GM12875 (cell line): ENCODE measurements at regions not wholly inside any gene's neighbourhood (a gene's known extent, or its start where the extent isn't known, plus 50 kb on each side); places are given as distances from the start of the nearest gene placed in this dataset.

ENCODE experiments used
- H3K4me3 ChIP-seq: one replicate; pipeline ENCODE4 v1.5.1; 2011; ENCODE audit warnings: low read depth, low read length, control low read depth
- CTCF ChIP-seq: IDR thresholded peaks from 2 replicates; pipeline ENCODE4 v1.5.1; 2011; ENCODE audit warnings: low read depth, mild to moderate bottlenecking, control low read depth, inconsistent platforms, low read length, moderate library complexity, borderline replicate concordance; ENCODE audit not compliant: insufficient read depth

GRCh38 chr6:231779-232178 is 60.5 kb upstream of the DUSP22 start:
- H3K4me3 ChIP-seq, result no peak overlapping the region
- TF ChIP-seq CTCF, result no peak

DNA sequence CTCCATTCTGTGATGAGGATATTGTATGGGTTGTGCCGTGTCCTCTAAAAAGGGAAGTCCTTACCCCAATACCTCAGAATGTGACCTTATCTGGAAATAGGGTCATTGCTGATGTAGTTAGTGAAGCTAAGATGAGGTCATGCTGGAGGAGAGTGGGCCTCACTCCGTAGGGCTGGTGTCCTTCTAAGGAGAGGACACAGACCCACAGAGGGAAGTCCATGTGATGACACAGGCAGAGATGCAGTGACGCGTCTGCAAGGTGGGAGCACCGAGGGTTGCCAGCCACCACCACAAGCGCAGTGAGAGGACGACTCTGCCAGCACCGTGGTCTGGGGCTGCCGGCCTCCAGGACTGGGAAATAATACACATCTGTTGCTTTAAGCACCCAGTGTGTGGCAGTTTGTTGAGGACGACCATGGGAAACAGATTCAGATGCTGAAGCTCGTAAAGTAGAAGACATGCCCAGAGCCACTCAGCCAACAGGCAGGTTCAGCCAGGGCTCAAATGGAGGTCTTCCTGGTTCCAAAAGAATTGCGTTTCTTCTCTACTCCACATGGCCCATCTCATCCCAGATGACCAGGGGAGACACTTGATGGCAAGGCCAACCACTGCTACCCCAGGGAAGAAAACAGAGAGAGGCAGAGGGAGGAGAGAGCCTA is 59.2 kb upstream of the DUSP22 start:
- no peak for TF ChIP-seq CTCF

GRCh38 chr6:234706-235372 is 57.4 kb upstream of the DUSP22 start:
- TF ChIP-seq CTCF, result 0 out of 2 replicates have a peak, but pooled peaks have one; percentile 8
- H3K4me3 ChIP-seq, result no peak overlapping the region

More for the DNA sequence above, 59.2 kb upstream of the DUSP22 start:
- no peak overlapping the region for H3K4me3 ChIP-seq

DNA sequence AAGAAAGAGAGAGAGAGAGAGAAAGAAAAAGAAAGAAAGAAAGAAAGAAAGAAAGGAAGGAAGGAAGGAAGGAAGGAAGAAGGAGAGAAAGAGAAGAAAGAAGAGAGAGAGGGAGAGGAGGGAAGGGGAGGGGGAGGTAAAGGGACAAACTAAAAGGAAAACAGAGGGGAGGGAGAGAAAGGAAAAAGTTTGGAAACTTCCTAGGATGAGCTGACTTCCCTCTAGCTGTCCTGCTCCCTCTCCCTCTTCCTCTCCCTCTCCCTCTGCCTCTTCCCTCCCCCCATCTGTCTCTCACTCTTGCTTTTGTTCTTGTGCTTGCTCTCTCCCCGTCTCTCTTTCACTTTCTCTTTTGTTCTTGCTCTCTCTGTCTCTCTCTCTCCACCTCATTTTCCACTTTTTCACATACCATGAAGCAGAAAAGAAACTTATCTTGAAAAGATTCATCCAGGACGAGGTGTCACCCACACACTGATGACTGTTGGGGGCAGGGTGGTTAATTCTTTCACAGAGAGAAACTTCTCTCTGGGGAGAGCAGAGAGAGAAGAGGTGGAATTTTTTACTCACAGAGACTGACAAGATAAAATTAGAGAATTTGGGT is 56.4 kb upstream of the DUSP22 start:
- TF ChIP-seq CTCF, result no peak
- H3K4me3 ChIP-seq, result no peak overlapping the region

- no peak overlapping the region for H3K4me3 ChIP-seq
- no peak for TF ChIP-seq CTCF
Measured at GRCh38 chr6:236519-236918, 55.8 kb upstream of the DUSP22 start.

- no peak overlapping the region for H3K4me3 ChIP-seq
- no peak for TF ChIP-seq CTCF
Measured at GRCh38 chr6:240151-240550, 52.1 kb upstream of the DUSP22 start.
